ENCODE measurements at regions not wholly inside any gene's neighbourhood (a gene's known extent, or its start where the extent isn't known, plus 50 kb on each side); places are given as distances from the start of the nearest gene placed in this dataset.

- TF ChIP-seq POLR2AphosphoS5 (IDR thresholded peaks at IDR 0.05): no peak
- no peak for TF ChIP-seq POLR2A (IDR thresholded peaks at IDR 0.05)
- TF ChIP-seq, protein P1, sequence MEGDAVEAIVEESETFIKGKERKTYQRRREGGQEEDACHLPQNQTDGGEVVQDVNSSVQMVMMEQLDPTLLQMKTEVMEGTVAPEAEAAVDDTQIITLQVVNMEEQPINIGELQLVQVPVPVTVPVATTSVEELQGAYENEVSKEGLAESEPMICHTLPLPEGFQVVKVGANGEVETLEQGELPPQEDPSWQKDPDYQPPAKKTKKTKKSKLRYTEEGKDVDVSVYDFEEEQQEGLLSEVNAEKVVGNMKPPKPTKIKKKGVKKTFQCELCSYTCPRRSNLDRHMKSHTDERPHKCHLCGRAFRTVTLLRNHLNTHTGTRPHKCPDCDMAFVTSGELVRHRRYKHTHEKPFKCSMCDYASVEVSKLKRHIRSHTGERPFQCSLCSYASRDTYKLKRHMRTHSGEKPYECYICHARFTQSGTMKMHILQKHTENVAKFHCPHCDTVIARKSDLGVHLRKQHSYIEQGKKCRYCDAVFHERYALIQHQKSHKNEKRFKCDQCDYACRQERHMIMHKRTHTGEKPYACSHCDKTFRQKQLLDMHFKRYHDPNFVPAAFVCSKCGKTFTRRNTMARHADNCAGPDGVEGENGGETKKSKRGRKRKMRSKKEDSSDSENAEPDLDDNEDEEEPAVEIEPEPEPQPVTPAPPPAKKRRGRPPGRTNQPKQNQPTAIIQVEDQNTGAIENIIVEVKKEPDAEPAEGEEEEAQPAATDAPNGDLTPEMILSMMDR (IDR thresholded peaks at IDR 0.05): no peak
These were observed 193.7 kb upstream of the PWP1 start for GRCh38 chr12:107491856-107492255.

DNA sequence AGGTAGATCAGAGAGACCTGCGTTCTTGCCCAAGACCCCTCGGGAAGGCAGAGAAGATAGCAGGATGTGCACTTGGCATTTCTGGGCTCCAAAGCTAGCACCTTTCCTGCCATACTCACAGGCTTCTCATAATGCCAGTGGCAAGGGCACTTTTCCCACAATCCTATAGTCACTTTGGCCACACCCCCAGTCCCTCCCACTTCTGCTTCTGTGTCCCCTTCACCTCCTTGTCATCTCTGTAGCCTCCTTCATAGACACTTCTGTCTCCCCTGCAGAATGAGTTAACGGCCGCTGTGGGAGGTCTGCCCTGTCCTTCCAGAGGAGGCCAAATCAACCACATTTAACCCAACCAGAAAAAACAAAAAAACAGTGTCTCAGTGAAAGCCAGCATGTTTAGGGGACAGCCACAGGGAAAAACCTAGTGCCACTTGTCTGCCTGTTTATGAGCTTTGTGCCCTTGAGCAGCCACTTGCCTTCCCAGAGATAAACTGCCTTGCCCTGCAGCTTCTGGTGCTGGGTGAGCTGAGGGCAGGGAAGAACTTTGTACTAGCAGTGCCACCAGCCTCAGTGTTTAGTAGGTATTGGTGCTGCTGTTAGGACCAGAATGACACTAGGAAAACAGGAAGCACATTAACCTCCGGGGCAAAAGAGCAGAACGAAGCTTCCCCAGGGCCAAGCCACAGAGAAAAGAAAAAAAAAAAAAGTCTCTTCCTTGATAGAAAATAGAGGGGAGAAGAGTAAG, 193.0 kb upstream of the PWP1 start:
- Histone ChIP-seq H3K36me3 (no peaks in the 10 kb centered on the region), H3K27me3 (replicated peaks; ENCODE audit: insufficient read depth) (no peaks in the 10 kb centered on the region), H3K4me3 (no peak overlapping the region), H3K27ac (no peak overlapping the region), H3K9me3 (no peaks in the 10 kb centered on the region), H3K4me1 (replicated peaks) (no peaks in the 10 kb centered on the region)
- no peak for DNase-seq (ENCODE audit: low spot score)
- 67% methylated on average over 6 of the region's 6 CpGs for WGBS
- intact Hi-C loops (cut with DNase I): no loop called here
- TF ChIP-seq, protein P1 (IDR thresholded peaks at IDR 0.05): no peak
- TF ChIP-seq POLR2AphosphoS5 (IDR thresholded peaks at IDR 0.05): no peak
- TF ChIP-seq POLR2A (IDR thresholded peaks at IDR 0.05): no peak

More at GRCh38 chr12:107491856-107492255, 193.7 kb upstream of the PWP1 start:
- Histone ChIP-seq H3K36me3 (no peaks in the 10 kb centered on the region), H3K4me3 (no peak overlapping the region), H3K27me3 (replicated peaks; ENCODE audit: insufficient read depth) (no peaks in the 10 kb centered on the region), H3K4me1 (replicated peaks) (no peaks in the 10 kb centered on the region), H3K9me3 (no peaks in the 10 kb centered on the region), H3K27ac (no peak overlapping the region)
- DNase-seq (ENCODE audit: low spot score): no peak
- WGBS: 59% methylated on average over 9 of the region's 9 CpGs
- intact Hi-C loops (cut with DNase I): no loop called here

GRCh38 chr12:107493135-107493494, 192.5 kb upstream of the PWP1 start:
- Histone ChIP-seq H3K9me3 (no peaks in the 10 kb centered on the region), H3K27ac (no peak overlapping the region), H3K4me3 (no peak overlapping the region), H3K27me3 (replicated peaks; ENCODE audit: insufficient read depth) (no peaks in the 10 kb centered on the region), H3K36me3 (no peaks in the 10 kb centered on the region), H3K4me1 (replicated peaks) (no peaks in the 10 kb centered on the region)
- no peak for DNase-seq (ENCODE audit: low spot score)
- TF ChIP-seq POLR2AphosphoS5 (IDR thresholded peaks at IDR 0.05): no peak
- TF ChIP-seq, protein P1 (IDR thresholded peaks at IDR 0.05): no peak
- intact Hi-C loops (cut with DNase I): no loop called here
- WGBS: 71% methylated on average over 4 of the region's 4 CpGs

GRCh38 chr12:107493666-107494065, 191.9 kb upstream of the PWP1 start:
- H3K27me3 ChIP-seq (replicated peaks; ENCODE audit: insufficient read depth): no peaks in the 10 kb centered on the region
- TF ChIP-seq, protein P1 (IDR thresholded peaks at IDR 0.05): no peak
- TF ChIP-seq POLR2AphosphoS5 (IDR thresholded peaks at IDR 0.05): peak; percentile 14
- H3K4me3 ChIP-seq: no peak overlapping the region
- no peaks in the 10 kb centered on the region for H3K9me3 ChIP-seq
- H3K4me1 ChIP-seq (replicated peaks): no peaks in the 10 kb centered on the region
- intact Hi-C loops (cut with DNase I): no loop called here
- peak; percentile 56 for DNase-seq (ENCODE audit: low spot score)
- WGBS: 43% methylated on average over 2 of the region's 2 CpGs
- no peaks in the 10 kb centered on the region for H3K36me3 ChIP-seq
- no peak overlapping the region for H3K27ac ChIP-seq

GRCh38 chr12:107494331-107494730, 191.3 kb upstream of the PWP1 start:
- no peak overlapping the region for H3K4me3 ChIP-seq
- 96% methylated on average over 5 of the region's 5 CpGs for WGBS
- no peaks in the 10 kb centered on the region for H3K9me3 ChIP-seq
- H3K27me3 ChIP-seq (replicated peaks; ENCODE audit: insufficient read depth): no peaks in the 10 kb centered on the region
- H3K27ac ChIP-seq: no peak overlapping the region
- intact Hi-C loops (cut with DNase I): no loop called here
- TF ChIP-seq, protein P1 (IDR thresholded peaks at IDR 0.05): no peak
- TF ChIP-seq POLR2A (IDR thresholded peaks at IDR 0.05) (no peak), POLR2AphosphoS5 (IDR thresholded peaks at IDR 0.05) (no peak)
- DNase-seq (ENCODE audit: low spot score): no peak
- H3K36me3 ChIP-seq: no peaks in the 10 kb centered on the region
- H3K4me1 ChIP-seq (replicated peaks): no peaks in the 10 kb centered on the region
